HL-60 (cell line): ENCODE measurements at regions not wholly inside any gene's neighbourhood (a gene's known extent, or its start where the extent isn't known, plus 50 kb on each side); places are given as distances from the start of the nearest gene placed in this dataset.

Experiments used
- DNase-seq, 2 experiments: peaks; one replicate each; pipeline ENCODE4 v3.0.0-alpha.2; 2010 to 2020; ENCODE audit warnings: low read depth in 1 of 2, low spot score in 1 of 2
- H3K27ac ChIP-seq: fragments of 250-450 bp; sonication (Bioruptor Pico); replicated peaks from 2 replicates; pipeline ENCODE4 v1.5.1; 2020; ENCODE audit warnings: mild to moderate bottlenecking, moderate library complexity
- H3K27me3 ChIP-seq: fragments of 250-450 bp; sonication (Bioruptor Pico); 2 replicates; pipeline ENCODE4 v1.5.1; 2021; ENCODE audit warnings: mild to moderate bottlenecking, moderate library complexity; ENCODE audit not compliant: insufficient read depth, poor library complexity, severe bottlenecking
- H3K4me3 ChIP-seq: replicated peaks from 2 replicates; pipeline ENCODE4 v1.5.1; 2011; ENCODE audit warnings: mild to moderate bottlenecking, control low read depth, low read length; ENCODE audit not compliant: insufficient read depth
- CTCF ChIP-seq: IDR thresholded peaks from one replicate; pipeline ENCODE4 v1.5.1; 2011; ENCODE audit warnings: low read length, control low read depth, inconsistent platforms; ENCODE audit not compliant: insufficient read depth
- GABPA ChIP-seq: IDR thresholded peaks from 2 replicates; pipeline ENCODE4 v1.6.1; 2012; ENCODE audit warnings: low read depth
- POLR2AphosphoS5 ChIP-seq: IDR thresholded peaks from 2 replicates; pipeline ENCODE4 v1.6.1; 2012; ENCODE audit warnings: low read depth
- REST ChIP-seq: IDR thresholded peaks from 2 replicates; pipeline ENCODE4 v1.6.1; 2012; ENCODE audit warnings: low read depth; ENCODE audit not compliant: insufficient replicate concordance
- SPI1 ChIP-seq: IDR thresholded peaks from 2 replicates; pipeline ENCODE4 v1.6.1; 2012; ENCODE audit warnings: low read depth, mild to moderate bottlenecking, borderline replicate concordance

- Histone ChIP-seq H3K27ac (no peak overlapping the region), H3K27me3 (no peaks in the 10 kb centered on the region), H3K4me3 (no peak overlapping the region)
- DNase-seq, result peak; percentile 51 to 60
- no peak for TF ChIP-seq POLR2AphosphoS5
- no peak for TF ChIP-seq REST
- TF ChIP-seq CTCF, result peak; percentile 62
These were observed 61.8 kb upstream of the GPR45 start for GRCh38 chr2:105179469-105180372.

GRCh38 chr2:105180491-105180972 is 61.0 kb upstream of the GPR45 start:
- Histone ChIP-seq H3K27ac (no peak overlapping the region), H3K27me3 (no peaks in the 10 kb centered on the region), H3K4me3 (no peak overlapping the region)
- no peak for DNase-seq
- TF ChIP-seq GABPA, result no peak
- no peak for TF ChIP-seq CTCF
- no peak for TF ChIP-seq REST
- no peak for TF ChIP-seq SPI1
- TF ChIP-seq POLR2AphosphoS5, result no peak

- Histone ChIP-seq H3K27ac (no peak overlapping the region), H3K4me3 (no peak overlapping the region), H3K27me3 (no peaks in the 10 kb centered on the region)
- TF ChIP-seq CTCF (no peak), POLR2AphosphoS5 (no peak), GABPA (no peak), SPI1 (no peak), REST (no peak)
- no peak for DNase-seq
These were observed 60.3 kb upstream of the GPR45 start for GRCh38 chr2:105181282-105181681.
